HG02973 (cell line): ENCODE measurements at regions not wholly inside any gene's neighbourhood (a gene's known extent, or its start where the extent isn't known, plus 50 kb on each side); places are given as distances from the start of the nearest gene placed in this dataset.

Source experiments
- ATAC-seq: cut with Tn5 transposase; IDR thresholded peaks from one replicate; pipeline ENCODE4 v1.9.1; 2021; ENCODE audit warnings: moderate library complexity; ENCODE audit not compliant: unreplicated experiment

GRCh38 chr3:7793786-7794185, 707.8 kb upstream of the LMCD1 start:
- ATAC-seq: no peak

GRCh38 chr3:7798276-7798675, 703.3 kb upstream of the LMCD1 start:
- ATAC-seq: no peak

DNA sequence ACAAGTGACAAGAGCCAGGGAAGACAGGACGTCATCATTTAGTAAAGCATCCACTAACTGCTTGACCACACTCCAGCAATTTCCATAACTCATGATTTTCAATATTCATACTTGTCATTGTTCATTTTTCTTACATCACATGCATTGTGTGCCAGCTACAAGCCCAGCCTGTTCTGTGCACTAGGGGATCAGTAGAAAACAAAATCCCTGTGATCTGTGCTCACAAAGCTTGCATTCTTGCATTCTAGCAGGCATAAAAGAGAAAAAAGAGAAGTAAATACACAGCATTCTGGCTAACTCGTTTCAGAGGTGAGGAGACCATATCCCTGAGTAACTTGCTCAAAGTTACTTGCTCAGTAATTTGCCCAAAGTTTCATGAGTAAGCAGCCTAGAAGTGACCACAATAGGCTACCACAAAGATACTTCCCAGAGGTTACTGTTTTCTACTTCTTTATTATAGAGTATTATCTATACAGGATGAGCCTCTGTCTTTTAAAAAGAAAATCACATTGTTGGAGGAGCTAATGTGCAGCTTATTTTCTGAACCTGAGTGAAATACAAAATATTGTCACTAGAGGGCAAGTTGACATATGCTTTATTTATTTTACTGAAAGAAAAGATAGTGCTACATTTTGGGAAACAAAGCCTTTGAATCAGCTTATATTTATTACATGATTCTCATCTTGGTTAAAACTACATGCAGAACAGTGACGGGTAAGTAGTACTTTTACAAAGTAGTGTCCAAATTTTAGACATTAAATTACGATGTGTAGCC, 701.4 kb upstream of the LMCD1 start:
- ATAC-seq: no peak

DNA sequence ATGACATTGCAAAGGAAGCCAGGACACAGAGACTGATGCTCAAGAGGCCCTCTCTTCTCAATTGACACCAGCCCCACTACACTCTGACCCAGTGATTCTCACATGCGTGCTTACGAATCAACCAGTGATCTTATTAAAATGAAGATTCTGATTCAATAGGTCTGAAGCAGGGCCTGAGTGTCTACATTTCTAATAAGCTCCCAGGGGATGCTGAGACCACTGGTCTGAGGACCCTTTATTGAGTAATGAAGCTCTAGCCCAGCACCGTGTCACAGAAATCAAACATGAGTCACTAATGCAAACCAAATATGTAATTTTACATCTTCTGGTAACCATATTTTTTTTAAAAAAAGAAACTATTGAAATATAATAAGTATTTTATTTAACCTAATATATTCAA, 689.1 kb upstream of the LMCD1 start:
- no peak for ATAC-seq

GRCh38 chr3:7813365-7813764, 688.3 kb upstream of the LMCD1 start:
- ATAC-seq: no peak

- ATAC-seq: no peak
These were observed 684.4 kb upstream of the LMCD1 start for GRCh38 chr3:7817239-7817638.

- ATAC-seq: no peak
These were observed 680.7 kb upstream of the LMCD1 start for GRCh38 chr3:7820969-7821368.

DNA sequence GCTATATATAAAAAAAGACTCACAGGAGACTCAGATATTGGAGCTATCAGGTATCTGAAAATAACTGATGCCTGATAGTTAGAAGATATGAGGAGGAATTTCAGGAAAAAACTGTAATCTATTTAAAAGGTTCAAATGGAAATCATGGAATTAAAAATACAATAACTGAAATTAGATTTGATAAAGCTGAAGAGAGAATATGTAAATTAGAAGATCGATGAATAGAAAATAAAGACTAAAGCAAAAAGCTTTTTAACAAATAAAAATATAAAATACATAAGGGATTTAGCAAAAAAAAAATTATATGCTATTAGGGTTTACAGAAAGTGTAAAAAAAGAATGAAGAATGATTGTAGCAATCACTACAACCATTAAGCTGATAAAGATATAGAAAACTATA, 679.8 kb upstream of the LMCD1 start:
- no peak for ATAC-seq

DNA sequence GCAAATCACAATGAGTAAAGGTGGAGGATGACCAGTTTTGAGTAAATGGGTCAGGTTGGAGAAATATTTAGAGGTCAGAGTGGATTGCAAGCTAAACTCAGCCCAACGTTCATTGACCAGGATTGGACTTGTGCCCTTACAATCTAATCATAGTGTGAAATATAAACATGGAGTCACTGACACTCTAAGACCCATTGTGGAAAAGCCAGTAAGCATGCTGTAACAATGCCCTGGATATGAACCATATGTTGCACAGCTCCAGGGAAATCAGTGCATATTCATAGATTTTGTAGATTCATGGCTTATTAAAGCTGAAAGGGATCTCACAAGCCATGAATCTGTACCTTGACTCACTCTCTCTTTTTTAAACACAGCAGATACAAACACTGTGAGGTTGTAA, 660.2 kb upstream of the LMCD1 start:
- ATAC-seq: no peak

DNA sequence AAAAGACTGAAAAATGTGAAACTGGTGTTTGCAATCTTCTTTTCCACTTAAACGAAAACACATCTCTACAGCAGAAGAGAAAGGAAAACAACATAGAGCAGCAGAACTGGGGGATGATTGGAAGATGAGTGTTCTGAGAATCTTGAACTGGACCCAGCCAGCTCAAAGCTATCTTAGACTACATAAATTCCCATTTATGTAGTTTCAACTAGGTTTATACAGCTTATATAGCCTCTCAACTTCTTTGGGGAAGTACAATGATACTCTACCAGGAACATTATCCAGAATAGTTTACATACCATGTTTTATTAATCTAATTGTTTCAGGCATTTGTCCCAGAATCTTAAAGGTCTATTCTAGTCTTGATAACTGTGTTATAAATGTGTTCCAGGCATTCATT, 658.2 kb upstream of the LMCD1 start:
- no peak for ATAC-seq

- no peak for ATAC-seq
These were observed 654.6 kb upstream of the LMCD1 start for GRCh38 chr3:7847021-7847420.

DNA sequence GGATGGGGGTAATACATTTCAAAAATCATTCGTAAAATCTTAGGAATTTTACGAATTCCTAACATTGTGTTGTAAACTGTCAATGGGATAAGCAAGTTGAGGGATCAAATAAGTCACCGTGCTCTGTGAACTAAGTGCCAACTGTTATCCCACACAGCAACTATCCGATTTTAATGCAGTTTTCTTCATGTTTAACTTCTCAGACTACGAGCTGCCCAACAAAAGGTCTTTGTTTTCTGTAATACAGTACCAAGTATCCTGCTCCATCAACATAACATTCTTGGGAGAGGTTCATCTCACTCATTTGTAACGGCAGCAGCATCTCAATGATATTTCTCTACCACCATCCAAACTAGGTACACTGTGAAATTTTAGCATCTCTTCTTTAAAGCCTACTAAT, 654.1 kb upstream of the LMCD1 start:
- ATAC-seq: no peak

DNA sequence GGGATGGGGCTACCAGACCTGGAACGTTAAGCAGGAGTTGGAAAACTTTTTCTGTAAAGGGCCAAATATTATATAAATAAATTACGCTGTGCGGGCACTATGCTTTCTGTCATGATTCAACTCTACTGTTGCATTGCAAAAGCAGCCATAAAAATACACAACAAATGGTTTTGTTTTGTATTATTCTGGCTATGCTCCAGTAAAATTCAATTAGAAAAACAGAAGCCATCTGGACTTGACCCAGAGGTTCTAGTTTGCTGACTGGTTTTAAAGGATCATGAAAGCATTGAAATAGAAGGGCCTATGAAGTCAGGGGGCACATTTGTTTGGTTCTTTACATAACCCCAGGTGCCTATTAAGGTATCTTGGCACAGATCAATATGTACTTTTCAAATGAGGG, 647.4 kb upstream of the LMCD1 start:
- no peak for ATAC-seq

- no peak for ATAC-seq
These were observed 646.9 kb upstream of the LMCD1 start for GRCh38 chr3:7854721-7855120.

- ATAC-seq: no peak
These were observed 636.0 kb upstream of the LMCD1 start for GRCh38 chr3:7865611-7866010.

GRCh38 chr3:7867587-7867986, 634.0 kb upstream of the LMCD1 start:
- ATAC-seq: no peak

- no peak for ATAC-seq
These were observed 630.5 kb upstream of the LMCD1 start for GRCh38 chr3:7871003-7871560.

GRCh38 chr3:7874116-7874515, 627.5 kb upstream of the LMCD1 start:
- ATAC-seq: no peak

GRCh38 chr3:7875925-7876324, 625.7 kb upstream of the LMCD1 start:
- ATAC-seq: no peak

DNA sequence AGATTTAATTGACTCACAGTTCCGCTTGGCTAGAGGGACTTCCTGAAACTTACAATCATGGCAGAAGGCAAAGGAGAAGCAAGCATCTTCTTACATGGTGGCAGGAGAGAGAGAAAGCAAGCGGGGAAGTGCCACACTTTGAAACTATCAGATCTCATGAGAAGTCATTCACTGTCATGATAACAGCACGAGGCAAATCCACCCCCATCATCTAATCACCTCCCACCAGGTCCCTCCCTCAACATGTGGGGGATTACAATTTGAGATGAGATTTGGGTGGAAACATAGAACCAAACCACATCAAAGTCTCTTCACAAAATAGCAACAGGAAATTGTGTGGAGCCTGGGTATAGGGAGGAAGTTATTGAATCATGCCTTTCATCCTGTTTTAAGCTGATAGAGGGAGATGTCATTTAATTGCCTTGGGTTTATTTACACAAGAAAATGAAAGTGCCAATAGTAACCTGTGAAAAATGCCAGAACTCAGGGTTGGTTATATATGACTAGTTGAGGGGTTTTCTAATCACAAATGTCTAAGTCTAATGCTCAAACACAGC, 624.8 kb upstream of the LMCD1 start:
- ATAC-seq: no peak

DNA sequence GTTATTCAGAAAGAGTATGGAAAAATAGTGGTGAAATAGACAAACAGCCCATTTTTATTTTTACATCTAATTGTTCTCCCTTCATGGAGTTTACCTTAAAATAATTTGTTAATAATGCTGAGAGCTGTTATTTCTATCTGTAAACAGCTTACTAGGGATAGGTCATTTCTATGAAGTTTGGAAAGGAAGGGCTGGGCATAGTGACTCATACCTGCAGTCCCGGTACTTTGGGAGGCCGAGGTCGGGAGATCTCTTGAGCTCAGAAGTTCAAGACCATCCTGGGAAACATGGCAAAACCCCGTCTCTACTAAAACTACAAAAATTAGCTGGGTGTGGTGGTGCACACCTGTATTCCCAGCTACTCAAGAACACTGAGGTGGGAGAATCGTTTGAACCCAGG, 624.3 kb upstream of the LMCD1 start:
- ATAC-seq: no peak

DNA sequence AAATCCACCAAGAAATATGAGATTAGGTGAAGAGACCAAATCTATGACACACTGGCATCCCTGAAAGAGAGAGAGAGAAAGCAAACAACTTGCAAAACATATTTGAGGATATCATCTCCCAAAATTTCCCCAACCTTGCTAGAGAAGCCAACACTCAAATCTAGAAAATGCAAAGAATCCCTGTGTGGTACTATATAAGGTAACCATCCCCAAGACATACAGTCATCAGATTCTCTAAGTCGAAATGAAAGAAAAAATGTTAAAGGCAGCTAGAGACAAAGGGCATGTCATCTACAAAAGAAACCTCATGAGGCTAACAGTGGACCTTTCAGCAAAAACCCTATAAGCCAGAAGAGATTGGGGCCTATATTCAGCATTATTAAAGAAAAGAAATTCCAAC, 622.1 kb upstream of the LMCD1 start:
- no peak for ATAC-seq

DNA sequence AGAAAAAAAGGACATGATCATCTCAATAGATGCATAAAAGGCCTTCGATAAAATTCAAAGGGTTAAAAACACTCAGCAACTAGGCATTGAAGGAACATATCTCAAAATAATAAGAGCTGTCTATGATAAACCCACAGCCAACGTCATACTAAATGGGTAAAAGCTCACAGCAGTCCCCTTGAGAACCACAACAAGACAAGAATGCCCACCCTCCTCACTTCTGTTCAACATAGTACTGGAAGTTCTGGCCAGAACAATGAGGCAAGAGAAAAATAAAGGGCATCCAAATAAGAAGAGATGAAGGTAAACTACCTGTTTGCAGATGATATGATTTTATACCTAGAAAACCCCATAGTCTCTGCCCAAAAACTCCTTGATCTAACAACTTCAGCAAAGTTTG, 619.7 kb upstream of the LMCD1 start:
- ATAC-seq: no peak
